Stimulated activated CD4-positive, alpha-beta T cell treated with anti-CD3 and anti-CD28 coated beads, Interleukin-15, amount 100 ng/mL, for 1 hour (primary cell): ENCODE measurements at regions not wholly inside any gene's neighbourhood (a gene's known extent, or its start where the extent isn't known, plus 50 kb on each side); places are given as distances from the start of the nearest gene placed in this dataset.

Experiments used
- DNase-seq, 2 donors: peaks; one replicate each; pipeline ENCODE4 v3.0.0-alpha.2; 2020; ENCODE audit warnings: low read depth in 1 of 2, low spot score in 1 of 2

DNA sequence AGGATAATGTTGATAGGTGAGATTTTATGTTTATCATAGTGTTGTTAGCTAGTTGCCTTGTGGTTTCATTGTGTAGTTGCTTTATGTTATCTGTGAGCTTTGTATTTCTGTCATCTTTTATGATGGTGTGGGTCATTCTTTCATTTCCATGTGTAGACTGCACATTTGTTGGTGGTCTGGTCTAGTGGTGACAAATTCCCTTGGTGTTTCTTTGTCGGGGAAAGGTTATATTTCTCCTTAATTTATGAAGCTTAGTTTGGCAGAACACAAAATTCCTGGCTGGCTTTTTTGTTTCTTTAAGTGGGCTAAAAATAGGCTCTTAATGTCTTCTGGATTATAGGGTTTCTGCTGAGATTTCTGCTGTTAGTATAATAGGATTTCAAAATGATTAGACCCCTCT is 347.2 kb upstream of the ADAMTS5 start:
- no peak for DNase-seq

DNA sequence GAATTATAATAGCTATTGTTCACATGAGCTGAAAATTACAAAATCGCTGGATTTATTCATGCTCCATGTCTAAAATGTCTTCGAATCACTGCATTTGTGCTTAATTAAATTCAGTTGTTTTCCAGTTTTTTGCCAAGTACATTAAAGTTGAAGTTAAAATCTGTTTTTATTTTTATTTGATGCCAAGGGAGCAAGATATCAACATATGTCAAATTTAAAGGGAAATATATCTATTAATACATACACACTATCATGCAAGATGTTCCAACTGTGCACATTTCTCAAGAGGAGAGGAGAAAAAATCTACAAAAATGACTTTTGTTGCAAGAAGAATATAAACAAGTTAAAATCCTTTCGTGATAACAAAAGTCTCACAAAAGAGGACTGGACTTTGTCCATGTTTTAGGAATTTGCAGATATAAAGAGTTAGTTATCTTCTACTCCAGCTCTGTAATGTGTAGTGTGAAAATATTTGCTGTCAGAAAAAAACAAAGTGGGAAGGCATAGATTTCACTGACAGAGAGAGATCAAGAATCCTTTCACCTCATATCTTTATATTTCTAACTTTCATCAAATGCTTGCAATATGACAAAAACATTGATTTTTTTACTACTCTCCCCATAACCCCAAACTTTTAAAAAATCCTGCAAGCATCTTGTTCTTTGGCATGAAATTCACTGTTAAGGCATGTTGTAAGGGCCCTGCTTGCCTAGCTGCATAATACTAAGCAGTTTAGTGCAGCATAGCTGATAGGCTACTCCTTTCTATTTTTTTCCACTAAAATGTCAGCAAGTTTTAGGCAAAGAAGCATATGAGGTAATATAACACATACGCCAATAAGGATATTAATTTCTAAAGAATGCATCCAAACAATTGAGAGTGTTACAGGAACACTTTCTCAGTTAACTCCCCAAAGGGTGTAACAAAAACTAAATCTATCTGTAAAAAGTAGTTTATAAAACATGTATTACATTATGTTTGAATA is 340.2 kb upstream of the ADAMTS5 start:
- DNase-seq: no peak

DNA sequence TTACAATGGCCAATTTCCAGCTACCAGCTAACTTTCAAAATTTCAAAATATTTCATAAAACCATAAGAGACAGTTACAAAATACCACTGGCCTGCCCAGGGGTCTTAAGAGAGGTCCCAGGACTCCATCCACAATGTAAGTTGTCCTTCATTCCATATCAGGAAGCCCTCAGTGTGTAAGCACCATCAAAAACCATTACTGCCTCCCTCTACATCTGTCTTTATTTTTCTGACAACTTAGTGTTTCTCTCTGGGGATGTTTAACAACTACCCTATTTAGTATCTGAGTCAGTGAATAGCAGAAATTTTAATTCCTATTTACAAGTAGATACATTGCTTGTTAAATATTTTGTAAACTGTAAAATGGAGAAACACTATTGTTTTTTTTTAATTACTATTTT is 339.3 kb upstream of the ADAMTS5 start:
- no peak for DNase-seq

DNA sequence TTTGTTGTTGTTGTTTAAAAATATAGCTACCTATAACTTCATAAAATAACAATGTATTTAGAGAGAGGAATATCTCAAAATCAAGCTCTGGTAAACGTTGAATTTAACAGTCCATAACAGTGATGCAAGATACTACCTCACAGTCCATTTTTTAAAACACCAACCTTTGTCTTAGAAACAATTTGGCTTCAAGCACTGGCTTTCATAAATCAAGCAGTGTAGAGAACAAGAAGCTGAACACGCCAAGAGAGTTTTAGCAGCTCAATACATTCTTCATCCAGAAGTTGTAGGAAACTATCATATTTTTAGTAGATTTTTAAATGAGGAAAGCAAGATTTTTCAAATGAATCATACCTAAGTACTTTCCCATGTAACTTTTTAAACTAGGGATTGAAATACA is 334.3 kb upstream of the ADAMTS5 start:
- no peak for DNase-seq

DNA sequence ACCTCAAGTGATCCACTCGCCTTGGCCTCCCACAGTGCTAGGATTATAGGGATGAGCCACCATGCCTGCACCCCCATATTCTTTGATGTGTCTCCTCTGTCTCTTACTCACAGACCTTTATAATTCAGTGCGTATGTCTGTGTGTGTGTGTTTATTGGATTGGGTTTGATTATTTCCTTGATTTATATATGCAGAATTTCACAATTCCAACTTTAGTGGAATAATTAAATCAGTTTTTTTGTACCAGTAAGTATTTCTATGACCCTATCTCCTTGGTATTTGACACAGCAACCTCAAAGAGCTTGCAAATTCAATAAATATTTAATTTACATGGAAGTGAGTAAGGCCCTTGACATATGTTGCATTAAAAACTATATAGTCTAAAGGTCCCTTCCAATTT is 333.9 kb upstream of the ADAMTS5 start:
- DNase-seq: no peak

DNA sequence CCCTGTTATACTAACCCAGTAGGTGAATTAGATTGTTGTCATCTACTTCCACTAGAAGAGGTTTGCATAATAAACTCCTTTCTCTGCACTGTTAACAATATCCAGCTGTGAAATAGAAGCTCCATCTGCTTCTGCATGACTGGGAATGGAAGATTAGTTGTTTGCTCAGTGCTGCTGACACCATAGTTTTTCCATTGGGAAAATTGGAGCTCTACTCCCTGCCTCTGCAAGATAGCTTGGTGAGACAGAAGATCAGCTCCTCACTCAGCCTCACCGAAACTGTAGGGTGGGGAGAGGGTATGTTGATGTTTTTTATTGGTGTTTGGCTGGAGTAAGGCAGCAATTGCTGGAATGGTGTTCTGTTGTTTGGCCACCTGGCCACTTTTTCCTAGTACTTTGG is 331.6 kb upstream of the ADAMTS5 start:
- no peak for DNase-seq

DNA sequence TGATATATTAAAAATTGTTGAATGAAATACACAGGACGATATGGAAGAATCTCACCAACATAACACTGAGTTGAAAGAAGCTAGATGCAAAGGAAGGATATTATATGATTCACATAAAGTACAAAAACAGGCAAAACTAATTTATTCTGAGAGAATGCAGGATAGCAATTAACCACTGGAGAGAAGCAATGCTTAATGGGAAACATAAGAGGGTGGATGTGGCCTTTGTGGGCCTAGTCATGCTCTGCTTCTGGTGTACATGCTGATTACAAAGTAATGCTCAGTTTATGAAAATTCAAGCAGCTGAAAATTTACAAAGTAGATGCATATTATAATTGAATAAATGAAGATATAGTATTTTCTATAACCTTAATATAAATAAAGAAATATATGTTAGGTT is 326.4 kb upstream of the ADAMTS5 start:
- DNase-seq: no peak

DNA sequence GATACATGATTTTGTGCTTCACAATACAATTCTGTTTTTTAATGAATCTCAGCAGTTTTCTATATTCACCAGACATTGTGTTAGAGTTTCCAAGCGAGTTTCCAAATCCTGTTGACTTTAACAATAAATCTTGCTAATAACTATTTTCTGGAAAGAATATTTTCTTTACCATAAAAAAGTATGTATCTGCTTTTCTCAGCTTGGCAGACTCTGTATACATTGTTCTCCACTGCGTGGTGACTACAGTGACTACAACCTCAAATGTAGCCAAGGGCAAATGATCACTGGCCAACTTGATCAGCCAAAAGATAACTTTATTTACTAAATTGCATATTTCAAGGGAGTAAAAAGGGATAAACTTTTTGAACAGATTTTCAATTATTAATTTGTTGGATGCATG is 325.9 kb upstream of the ADAMTS5 start:
- DNase-seq: no peak

DNA sequence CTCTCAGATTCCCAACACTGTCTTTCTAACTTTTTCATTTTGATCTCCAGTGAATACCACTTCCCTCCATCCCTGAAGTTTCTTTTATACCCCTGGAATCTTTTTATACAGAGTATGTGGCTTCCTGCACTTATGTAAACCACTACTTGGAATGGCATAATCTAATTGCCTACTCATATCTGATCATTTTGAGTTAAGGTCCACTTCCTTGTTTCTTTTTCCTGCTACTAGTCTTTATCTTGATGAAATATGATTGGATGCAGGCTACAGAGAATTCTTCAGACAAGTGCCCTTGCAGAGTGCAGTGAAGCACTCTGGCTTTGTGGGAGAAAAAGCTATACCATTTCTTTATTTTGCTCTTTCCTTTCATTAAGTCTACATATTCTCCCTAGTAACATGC is 325.3 kb upstream of the ADAMTS5 start:
- no peak for DNase-seq

DNA sequence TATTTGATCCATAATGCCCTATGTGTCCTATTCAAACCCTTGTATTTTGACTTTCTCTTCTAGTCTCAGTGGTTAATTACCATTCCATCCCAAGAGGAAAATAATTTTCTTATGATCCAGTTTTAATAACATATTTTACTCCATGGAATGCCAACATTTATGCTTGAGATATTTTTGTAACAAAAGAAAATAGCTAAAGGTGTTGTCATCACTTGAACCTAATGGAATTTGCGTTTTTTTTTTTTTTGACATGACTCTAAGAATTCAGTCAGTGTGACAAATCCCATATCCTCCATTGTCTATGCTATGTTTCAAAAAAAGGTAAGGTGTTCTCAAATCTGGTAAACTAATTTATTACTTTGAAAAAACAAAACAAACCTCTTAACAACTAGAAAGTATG is 324.1 kb upstream of the ADAMTS5 start:
- no peak for DNase-seq

DNA sequence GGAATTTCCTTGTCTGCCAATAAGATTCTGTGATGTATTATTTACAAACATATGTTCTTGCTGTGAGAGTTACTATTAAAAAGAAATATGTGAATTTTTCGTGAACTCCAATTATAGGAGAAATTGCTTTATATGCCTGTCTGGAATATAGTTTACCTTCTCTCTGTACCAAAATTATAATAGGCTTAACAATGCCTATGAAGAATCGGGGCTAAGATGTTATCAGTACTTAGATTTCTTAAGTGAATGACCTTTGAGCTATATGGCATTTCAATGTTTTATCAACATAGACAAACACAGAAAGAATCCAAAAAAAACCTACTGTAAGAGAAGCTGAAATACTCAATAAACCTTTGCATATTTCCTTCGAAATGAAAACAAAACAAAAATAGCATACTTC is 323.1 kb upstream of the ADAMTS5 start:
- no peak for DNase-seq

DNA sequence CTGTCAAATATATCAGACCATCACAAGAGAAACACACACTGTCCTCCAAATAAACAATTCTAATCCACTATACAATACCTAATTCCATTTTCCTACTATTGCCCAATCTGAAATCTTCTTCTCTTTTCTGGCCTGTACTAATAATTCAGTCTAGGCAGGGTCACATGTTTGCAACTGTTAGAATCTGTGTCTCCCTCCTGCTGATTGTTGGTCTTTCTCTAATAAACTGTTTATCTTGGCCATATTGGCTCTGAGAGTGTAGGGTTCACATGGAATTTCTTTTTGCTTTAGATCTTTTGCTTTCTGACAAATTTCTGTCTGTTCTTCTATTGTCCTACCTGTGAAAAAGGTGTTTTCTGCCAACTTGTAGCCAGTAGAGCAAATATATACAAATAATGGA is 319.9 kb upstream of the ADAMTS5 start:
- no peak for DNase-seq

DNA sequence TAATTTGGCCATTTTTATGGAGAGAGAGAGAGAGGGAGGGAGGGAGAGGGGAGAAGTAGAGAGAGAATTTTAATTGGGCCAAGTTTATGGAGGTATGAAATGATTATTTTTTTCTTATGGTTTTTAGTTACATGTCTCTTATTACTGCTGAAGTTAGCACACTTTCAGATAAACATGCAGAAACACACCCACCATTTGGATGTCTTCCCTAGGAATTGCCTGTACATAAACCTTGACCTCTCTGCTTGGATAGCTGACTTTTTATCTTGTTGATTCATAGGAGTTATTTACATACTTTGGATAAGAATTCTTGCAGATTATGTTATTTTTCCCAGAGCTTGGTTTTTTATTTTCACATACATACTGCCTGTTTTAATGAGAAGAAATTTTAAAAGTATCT is 310.2 kb upstream of the ADAMTS5 start:
- DNase-seq: no peak

DNA sequence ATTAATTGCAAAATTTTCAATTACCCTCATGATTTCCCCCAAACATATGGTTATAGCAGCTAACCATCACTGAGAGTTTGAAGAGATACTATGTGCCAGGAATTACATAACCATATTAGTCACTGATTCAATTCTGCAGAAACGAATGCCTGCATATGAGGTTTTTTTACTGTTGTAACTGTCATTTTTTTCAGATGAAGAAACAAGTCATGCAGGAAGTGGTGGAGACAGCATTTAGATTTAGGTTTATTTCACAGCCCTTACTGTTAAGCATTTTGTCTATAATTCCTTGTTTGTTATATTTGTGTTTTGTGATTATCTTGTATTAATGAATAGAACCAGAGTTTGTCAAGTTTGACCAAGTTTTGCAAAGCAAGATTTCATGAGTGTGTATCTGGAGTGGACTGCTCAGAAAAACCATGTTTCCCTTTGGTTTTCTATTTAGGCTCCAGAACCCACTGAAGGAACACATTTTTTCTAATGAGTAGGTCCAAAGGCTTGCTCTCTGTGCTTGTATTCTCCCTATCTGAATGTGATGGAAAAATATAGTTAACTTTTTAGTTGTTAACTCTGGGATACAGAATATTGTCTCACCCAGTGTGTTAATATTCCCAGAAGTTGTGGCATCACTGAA is 308.5 kb upstream of the ADAMTS5 start:
- DNase-seq: no peak

DNA sequence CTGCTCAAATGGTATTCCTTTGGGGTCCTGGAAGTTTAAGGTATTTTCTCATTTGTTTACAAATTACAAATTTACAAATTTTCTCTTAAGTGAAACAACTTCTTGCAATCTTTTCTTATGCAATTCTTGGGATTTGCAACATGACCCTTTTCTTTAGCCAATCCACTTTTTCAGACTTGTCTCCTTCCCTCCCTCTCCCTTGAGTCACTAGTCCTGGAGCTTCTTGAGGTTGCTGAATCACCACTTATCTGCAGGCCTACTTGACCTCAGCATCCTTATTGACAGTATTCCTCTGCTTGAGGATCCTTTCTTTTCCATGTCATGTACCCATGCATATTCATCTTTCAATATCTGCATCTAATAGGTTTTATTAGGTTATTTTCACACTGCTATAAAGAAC is 302.8 kb upstream of the ADAMTS5 start:
- DNase-seq: no peak

DNA sequence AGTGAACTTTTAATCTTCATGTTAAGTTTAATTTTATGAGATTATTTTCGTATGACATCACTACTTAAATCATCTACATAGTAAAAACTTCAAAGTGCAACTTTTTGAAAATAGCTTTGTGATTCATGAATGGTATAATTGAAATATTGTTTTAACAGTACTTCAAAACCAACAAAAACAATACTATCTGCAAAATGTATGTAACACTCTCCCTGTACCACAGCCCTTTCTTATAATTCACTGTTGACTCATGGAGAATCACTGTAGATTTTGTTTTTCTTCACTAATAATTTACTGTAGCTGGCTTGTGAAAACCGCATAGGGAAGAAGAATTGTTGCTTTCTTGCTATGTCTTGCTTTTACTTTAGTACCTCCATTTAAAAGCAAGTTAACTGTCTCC is 301.4 kb upstream of the ADAMTS5 start:
- DNase-seq: no peak

DNA sequence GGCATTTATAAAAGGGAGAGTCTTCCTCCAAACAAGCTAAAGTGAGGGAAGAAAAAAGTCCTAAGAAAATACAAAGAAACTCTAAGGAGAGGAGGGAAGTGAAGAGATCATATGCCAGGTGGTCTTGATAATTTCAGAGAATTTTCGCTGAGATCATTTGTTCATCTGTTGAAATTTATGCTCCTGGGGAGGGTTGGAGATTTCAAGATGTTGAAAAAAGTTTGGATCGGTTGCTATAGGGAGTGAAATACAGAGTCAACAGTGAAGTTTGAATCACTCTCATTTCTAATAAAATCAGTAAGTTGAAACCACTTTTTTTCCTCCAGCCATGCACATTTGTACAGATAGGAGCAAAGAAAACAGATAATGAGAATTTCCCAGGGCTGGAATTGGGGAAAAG is 299.1 kb upstream of the ADAMTS5 start:
- no peak for DNase-seq

DNA sequence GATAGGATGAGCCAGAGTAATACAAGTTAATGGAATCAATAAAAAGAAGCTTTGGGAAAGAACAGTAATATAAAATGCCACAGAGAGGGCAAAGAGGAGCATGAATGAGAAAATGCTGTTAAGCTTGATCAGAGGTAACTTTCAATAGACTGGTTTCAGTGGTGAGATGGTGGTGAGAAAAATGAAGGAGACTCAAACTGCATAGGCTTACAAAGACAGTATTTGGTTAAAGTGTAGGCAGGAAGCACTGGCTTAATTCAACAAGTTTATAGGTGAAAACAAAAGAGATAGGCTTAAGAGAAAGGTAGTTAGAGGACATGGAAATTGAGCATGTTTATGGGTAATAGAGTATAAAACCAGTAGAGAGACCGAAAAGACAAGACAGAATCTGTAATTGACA is 298.6 kb upstream of the ADAMTS5 start:
- DNase-seq: no peak

DNA sequence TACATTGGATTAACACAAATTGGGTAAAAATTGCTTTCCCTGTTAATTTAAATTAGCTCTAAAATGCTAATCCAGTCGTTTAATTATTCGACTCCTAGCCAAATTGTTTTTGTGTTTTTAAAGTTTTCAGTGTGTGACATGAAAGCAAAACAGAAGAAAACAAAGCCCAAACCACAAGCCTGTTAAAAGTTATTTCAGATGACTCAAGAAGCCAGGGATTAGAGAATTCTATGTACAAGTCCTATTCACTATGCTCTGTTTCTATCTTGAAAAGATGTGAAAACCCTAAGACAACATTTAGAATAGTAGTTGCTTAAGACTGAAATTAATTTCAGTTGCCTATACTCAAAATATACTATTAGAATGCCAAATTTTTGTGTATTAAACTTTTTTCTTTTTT is 294.8 kb upstream of the ADAMTS5 start:
- no peak for DNase-seq

DNA sequence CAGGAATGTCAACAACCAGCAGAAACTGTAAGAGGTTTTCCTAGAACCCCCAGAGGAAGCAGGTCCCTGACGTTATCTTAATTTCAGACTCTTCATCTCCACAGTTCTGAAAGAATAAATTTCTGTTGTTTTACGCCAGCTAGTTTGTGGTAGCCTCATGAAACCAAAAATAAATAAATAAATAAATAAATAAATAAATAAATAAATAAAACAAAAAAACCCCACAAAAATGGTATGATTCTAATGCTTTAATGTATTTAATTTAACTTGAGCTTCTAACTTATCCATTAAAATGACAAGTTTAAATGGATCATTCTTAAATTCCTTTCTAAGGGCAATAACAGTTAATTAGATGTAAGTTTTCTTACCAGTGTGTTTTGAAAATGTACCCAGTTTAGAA is 293.8 kb upstream of the ADAMTS5 start:
- no peak for DNase-seq

DNA sequence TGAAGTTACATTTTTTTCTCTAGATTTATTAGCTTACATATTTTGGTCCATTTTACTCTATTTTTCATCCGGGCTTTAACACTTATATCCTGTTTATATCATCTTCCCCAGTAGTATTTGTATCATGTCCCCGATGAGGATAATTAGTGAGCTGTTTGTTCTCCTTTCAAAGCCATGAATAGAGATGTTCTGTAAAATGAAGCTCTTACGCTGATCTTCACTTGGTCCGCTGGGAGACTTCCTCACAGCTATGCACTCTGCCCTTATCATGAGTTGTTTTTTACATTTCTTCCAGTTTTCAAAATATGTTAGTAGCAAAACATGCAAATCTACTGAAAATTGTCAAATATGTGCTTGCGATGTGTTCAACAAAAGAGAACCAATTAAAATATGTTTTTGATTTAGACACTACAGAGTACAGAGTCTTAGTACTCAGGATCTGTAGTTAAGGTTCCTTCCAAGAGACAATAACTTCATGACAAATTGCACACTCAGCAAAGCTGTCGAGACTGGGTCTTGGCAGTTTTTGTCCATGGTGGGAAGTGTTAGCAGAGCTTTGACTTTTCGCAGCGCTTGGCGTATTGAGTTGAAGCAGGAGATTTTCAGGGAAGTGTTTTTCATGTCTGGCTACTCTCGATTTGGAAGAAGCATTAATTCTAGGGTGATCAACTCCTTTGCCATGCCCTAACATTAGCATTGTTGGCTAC is 292.0 kb upstream of the ADAMTS5 start:
- DNase-seq: no peak

DNA sequence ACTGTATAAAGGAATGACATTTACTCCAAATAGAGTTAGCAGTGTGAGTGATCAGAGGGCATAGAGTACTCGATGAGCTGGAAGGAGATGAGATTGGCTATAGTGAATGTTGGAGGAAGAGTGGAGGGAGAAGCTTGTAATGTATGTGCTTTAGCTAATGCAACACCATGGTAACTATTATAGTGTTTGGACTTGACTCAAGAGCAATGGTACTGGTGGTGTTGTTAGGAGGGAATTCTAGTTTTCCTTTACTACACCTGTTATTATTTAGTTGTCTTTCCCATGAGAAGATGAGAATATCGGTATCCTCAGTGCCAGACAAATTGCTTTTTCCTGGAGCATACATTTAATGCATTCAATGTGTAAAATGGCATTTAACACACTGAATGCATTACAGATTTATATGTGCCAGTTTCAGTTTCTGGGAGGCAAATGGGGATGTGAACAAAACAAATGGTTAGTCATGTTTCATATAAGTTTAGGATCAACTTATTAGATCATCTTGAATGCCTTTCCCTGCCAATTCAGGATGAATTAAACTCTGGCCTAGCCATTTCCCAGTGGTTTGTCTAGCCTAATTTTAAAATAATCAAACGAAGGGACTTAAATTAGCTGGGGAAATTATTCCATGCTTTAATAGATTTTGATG is 291.1 kb upstream of the ADAMTS5 start:
- DNase-seq: no peak
